ENCODE measurements at regions not wholly inside any gene's neighbourhood (a gene's known extent, or its start where the extent isn't known, plus 50 kb on each side); places are given as distances from the start of the nearest gene placed in this dataset.
"Not testable (repeated sequence)": the region's sequence is repeated elsewhere in the genome, so short reads cannot be mapped to it uniquely, and the experiment has no call there.

DNA sequence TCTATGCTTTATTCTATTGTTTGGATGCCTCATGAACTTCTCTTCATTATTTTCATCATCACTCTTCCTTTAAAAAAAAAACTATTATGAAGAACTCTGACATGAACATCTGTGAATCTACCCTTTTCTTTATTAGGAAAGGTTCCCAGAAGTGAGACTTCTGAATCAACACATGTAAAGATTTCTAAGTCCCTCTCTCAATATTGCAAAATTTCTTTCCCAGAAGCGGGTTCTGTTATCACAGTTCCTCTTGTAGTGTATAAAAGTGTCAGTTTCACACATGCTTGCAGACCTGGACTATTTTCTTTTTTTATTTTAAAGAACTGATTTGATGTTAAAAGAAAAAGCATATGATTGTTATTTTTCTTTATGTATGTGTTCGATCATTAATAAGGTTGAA, 330.8 kb upstream of the KLF3 start:
- no peak overlapping the region for H3K4me3 ChIP-seq (ENCODE audit: severe bottlenecking)
- H3K27ac ChIP-seq (ENCODE audit: poor library complexity, severe bottlenecking): no peak overlapping the region
- DNase-seq (ENCODE audit: low spot score) (no peak), ATAC-seq (ENCODE audit: low read depth) (no peak)
- H3K36me3 ChIP-seq (ENCODE audit: low read depth): no peaks in the 10 kb centered on the region
- H3K9me3 ChIP-seq (ENCODE audit: severe bottlenecking): peaks cover 1% of the 10 kb centered on the region
- peaks cover 25% of the 10 kb centered on the region for H3K4me1 ChIP-seq (ENCODE audit: insufficient read depth, poor library complexity, severe bottlenecking)
- TF ChIP-seq, protein P1, sequence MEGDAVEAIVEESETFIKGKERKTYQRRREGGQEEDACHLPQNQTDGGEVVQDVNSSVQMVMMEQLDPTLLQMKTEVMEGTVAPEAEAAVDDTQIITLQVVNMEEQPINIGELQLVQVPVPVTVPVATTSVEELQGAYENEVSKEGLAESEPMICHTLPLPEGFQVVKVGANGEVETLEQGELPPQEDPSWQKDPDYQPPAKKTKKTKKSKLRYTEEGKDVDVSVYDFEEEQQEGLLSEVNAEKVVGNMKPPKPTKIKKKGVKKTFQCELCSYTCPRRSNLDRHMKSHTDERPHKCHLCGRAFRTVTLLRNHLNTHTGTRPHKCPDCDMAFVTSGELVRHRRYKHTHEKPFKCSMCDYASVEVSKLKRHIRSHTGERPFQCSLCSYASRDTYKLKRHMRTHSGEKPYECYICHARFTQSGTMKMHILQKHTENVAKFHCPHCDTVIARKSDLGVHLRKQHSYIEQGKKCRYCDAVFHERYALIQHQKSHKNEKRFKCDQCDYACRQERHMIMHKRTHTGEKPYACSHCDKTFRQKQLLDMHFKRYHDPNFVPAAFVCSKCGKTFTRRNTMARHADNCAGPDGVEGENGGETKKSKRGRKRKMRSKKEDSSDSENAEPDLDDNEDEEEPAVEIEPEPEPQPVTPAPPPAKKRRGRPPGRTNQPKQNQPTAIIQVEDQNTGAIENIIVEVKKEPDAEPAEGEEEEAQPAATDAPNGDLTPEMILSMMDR (IDR thresholded peaks at IDR 0.05; ENCODE audit: poor library complexity, severe bottlenecking): no peak
- H3K27me3 ChIP-seq (ENCODE audit: insufficient read depth, poor library complexity, severe bottlenecking): no peaks in the 10 kb centered on the region

DNA sequence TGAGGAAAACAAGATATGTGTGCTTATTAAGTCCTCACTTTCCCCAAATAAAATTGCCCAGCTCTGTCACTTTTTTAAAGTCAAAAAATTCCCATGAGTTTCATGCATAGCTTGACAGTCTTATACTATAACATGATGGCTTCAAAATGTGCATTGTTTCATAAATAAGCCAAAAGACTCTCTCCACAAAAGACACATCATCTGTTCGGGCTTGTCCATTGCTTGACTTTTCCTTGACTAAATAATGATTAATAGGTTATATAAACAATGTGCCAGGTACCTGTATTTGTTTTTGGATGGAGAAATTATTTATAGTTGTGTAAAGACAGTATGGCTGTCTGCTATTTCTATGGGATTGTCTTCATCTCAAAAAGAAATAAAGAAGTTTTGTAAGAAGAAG, 329.2 kb upstream of the KLF3 start:
- Histone ChIP-seq H3K9me3 (ENCODE audit: severe bottlenecking) (peaks cover 8% of the 10 kb centered on the region), H3K27me3 (ENCODE audit: insufficient read depth, poor library complexity, severe bottlenecking) (no peaks in the 10 kb centered on the region), H3K4me1 (ENCODE audit: insufficient read depth, poor library complexity, severe bottlenecking) (peaks cover 19% of the 10 kb centered on the region), H3K36me3 (ENCODE audit: low read depth) (no peaks in the 10 kb centered on the region), H3K27ac (ENCODE audit: poor library complexity, severe bottlenecking) (peak overlapping the region; percentile 69), H3K4me3 (ENCODE audit: severe bottlenecking) (no peak overlapping the region)
- ATAC-seq (ENCODE audit: low read depth) (peak; percentile 96), DNase-seq (ENCODE audit: low spot score) (no peak)
- TF ChIP-seq, protein P1 (IDR thresholded peaks at IDR 0.05; ENCODE audit: poor library complexity, severe bottlenecking): no peak

DNA sequence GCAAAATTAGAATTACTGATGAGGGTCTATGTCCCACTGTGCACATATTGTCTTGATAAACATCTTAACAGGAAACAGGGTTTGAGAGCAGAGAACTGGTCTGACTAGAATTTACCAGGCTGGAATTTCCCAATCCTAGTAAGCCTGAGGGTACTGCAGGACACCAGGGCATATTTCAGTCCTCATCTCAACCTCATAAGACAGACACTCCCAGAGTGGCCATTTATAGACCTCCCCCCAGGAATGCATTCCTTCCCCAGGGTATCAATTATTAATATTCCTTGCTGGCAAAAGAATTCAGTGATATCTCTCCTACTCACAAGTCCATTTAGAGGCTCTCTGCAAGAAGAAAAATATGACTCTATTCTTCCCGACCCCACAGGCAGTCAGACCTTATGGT, 325.1 kb upstream of the KLF3 start:
- not testable (repeated sequence) for H3K27ac ChIP-seq (ENCODE audit: poor library complexity, severe bottlenecking); H3K36me3 ChIP-seq (ENCODE audit: low read depth); H3K9me3 ChIP-seq (ENCODE audit: severe bottlenecking); DNase-seq (ENCODE audit: low spot score); H3K4me3 ChIP-seq (ENCODE audit: severe bottlenecking); H3K27me3 ChIP-seq (ENCODE audit: insufficient read depth, poor library complexity, severe bottlenecking); ATAC-seq (ENCODE audit: low read depth)
- peaks cover 18% of the 10 kb centered on the region for H3K4me1 ChIP-seq (ENCODE audit: insufficient read depth, poor library complexity, severe bottlenecking)

DNA sequence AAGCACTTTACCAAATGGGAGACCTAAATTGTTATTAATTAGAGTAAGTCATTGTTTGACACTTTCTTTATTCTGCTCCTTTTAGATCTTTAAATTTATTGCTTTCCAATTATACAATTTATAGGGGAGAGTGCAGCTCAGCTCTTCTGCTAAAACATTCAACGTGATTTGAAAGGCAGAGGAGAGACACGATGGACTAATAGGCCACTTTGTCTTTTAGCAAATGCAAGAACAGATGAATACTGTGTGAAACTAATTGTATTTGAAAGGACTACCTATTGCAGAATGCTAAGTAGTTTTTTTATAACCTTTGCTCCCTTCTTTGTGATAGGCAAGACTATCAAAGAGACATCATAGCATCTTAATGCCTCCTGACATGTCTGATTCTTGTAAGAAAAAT, 320.4 kb upstream of the KLF3 start:
- DNase-seq (ENCODE audit: low spot score): no peak
- H3K9me3 ChIP-seq (ENCODE audit: severe bottlenecking): peaks cover 4% of the 10 kb centered on the region
- TF ChIP-seq, protein P1 (IDR thresholded peaks at IDR 0.05; ENCODE audit: poor library complexity, severe bottlenecking): no peak

DNA sequence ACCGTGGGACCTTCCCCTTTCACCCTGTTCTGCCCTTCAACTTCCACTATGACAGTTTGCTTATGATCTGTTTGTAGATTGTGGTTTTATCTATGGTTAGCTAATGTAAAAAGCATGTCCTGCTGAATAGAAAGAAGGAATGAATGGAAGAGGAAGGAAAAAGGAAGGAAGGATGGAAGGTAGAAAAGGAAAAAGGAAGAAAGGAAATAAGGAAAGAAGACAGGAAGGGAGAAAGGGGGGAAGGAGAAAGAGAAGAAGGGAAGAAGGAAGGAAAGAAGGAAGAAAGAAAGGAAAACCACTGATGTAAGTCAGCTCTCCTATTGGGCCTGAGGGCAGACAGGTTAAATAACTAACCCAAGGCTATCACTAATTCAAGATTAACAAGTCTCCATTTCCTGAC, 319.1 kb upstream of the KLF3 start:
- Histone ChIP-seq H3K4me1 (ENCODE audit: insufficient read depth, poor library complexity, severe bottlenecking) (no peaks in the 10 kb centered on the region), H3K9me3 (ENCODE audit: severe bottlenecking) (no peaks in the 10 kb centered on the region), H3K27ac (ENCODE audit: poor library complexity, severe bottlenecking) (no peak overlapping the region), H3K36me3 (ENCODE audit: low read depth) (no peaks in the 10 kb centered on the region), H3K4me3 (ENCODE audit: severe bottlenecking) (no peak overlapping the region), H3K27me3 (ENCODE audit: insufficient read depth, poor library complexity, severe bottlenecking) (no peaks in the 10 kb centered on the region)
- TF ChIP-seq, protein P1 (IDR thresholded peaks at IDR 0.05; ENCODE audit: poor library complexity, severe bottlenecking): no peak
- DNase-seq (ENCODE audit: low spot score) (no peak), ATAC-seq (ENCODE audit: low read depth) (no peak)

More for the DNA sequence above, 320.4 kb upstream of the KLF3 start:
- no peak overlapping the region for H3K27ac ChIP-seq (ENCODE audit: poor library complexity, severe bottlenecking)
- no peak for ATAC-seq (ENCODE audit: low read depth)
- no peaks in the 10 kb centered on the region for H3K27me3 ChIP-seq (ENCODE audit: insufficient read depth, poor library complexity, severe bottlenecking)
- H3K4me1 ChIP-seq (ENCODE audit: insufficient read depth, poor library complexity, severe bottlenecking): no peaks in the 10 kb centered on the region
- H3K4me3 ChIP-seq (ENCODE audit: severe bottlenecking): no peak overlapping the region
- no peaks in the 10 kb centered on the region for H3K36me3 ChIP-seq (ENCODE audit: low read depth)

Data from RWPE2 (cell line).